HL-60 (cell line): ENCODE measurements at regions not wholly inside any gene's neighbourhood (a gene's known extent, or its start where the extent isn't known, plus 50 kb on each side); places are given as distances from the start of the nearest gene placed in this dataset.

Source experiments
- POLR2AphosphoS5 ChIP-seq: IDR thresholded peaks from 2 replicates; pipeline ENCODE4 v1.6.1; 2012; ENCODE audit warnings: low read depth
- SPI1 ChIP-seq: IDR thresholded peaks from 2 replicates; pipeline ENCODE4 v1.6.1; 2012; ENCODE audit warnings: low read depth, mild to moderate bottlenecking, borderline replicate concordance
- TF ChIP-seq, protein P1 (sequence below): IDR thresholded peaks from one replicate; pipeline ENCODE4 v1.5.1; 2011; ENCODE audit warnings: low read length, control low read depth, inconsistent platforms; ENCODE audit not compliant: insufficient read depth
- TF ChIP-seq, protein P2 (sequence below): IDR thresholded peaks from 2 replicates; pipeline ENCODE4 v1.6.1; 2012; ENCODE audit warnings: low read depth; ENCODE audit not compliant: insufficient replicate concordance

- TF ChIP-seq, protein P1, sequence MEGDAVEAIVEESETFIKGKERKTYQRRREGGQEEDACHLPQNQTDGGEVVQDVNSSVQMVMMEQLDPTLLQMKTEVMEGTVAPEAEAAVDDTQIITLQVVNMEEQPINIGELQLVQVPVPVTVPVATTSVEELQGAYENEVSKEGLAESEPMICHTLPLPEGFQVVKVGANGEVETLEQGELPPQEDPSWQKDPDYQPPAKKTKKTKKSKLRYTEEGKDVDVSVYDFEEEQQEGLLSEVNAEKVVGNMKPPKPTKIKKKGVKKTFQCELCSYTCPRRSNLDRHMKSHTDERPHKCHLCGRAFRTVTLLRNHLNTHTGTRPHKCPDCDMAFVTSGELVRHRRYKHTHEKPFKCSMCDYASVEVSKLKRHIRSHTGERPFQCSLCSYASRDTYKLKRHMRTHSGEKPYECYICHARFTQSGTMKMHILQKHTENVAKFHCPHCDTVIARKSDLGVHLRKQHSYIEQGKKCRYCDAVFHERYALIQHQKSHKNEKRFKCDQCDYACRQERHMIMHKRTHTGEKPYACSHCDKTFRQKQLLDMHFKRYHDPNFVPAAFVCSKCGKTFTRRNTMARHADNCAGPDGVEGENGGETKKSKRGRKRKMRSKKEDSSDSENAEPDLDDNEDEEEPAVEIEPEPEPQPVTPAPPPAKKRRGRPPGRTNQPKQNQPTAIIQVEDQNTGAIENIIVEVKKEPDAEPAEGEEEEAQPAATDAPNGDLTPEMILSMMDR = no peak
- TF ChIP-seq POLR2AphosphoS5 (no peak), SPI1 (no peak)
- TF ChIP-seq, protein P2, sequence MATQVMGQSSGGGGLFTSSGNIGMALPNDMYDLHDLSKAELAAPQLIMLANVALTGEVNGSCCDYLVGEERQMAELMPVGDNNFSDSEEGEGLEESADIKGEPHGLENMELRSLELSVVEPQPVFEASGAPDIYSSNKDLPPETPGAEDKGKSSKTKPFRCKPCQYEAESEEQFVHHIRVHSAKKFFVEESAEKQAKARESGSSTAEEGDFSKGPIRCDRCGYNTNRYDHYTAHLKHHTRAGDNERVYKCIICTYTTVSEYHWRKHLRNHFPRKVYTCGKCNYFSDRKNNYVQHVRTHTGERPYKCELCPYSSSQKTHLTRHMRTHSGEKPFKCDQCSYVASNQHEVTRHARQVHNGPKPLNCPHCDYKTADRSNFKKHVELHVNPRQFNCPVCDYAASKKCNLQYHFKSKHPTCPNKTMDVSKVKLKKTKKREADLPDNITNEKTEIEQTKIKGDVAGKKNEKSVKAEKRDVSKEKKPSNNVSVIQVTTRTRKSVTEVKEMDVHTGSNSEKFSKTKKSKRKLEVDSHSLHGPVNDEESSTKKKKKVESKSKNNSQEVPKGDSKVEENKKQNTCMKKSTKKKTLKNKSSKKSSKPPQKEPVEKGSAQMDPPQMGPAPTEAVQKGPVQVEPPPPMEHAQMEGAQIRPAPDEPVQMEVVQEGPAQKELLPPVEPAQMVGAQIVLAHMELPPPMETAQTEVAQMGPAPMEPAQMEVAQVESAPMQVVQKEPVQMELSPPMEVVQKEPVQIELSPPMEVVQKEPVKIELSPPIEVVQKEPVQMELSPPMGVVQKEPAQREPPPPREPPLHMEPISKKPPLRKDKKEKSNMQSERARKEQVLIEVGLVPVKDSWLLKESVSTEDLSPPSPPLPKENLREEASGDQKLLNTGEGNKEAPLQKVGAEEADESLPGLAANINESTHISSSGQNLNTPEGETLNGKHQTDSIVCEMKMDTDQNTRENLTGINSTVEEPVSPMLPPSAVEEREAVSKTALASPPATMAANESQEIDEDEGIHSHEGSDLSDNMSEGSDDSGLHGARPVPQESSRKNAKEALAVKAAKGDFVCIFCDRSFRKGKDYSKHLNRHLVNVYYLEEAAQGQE = no peak
These were observed 53.8 kb upstream of the RAD23B start for GRCh38 chr9:107229241-107229741.
